BE2C (cell line): ENCODE measurements at regions not wholly inside any gene's neighbourhood (a gene's known extent, or its start where the extent isn't known, plus 50 kb on each side); places are given as distances from the start of the nearest gene placed in this dataset.

Source experiments
- DNase-seq: peaks from one replicate; pipeline ENCODE4 v3.0.0-alpha.2; 2020
- H3K27me3 ChIP-seq: fragments of 250-450 bp; sonication (Bioruptor Pico); 2 replicates; pipeline ENCODE4 v1.5.1; 2020; ENCODE audit warnings: mild to moderate bottlenecking
- H3K36me3 ChIP-seq: fragments of 250-450 bp; sonication (Bioruptor Pico); 2 replicates; pipeline ENCODE4 v1.5.1; 2020; ENCODE audit warnings: mild to moderate bottlenecking
- H3K4me1 ChIP-seq: fragments of 250-450 bp; sonication (Bioruptor Pico); 2 replicates; pipeline ENCODE4 v1.5.1; 2020
- H3K4me3 ChIP-seq: 2 replicates; pipeline ENCODE4 v1.5.1; 2011; ENCODE audit warnings: low read depth, low read length
- H3K9me3 ChIP-seq: fragments of 250-450 bp; sonication (Bioruptor Pico); 2 replicates; pipeline ENCODE4 v1.5.1; 2020
- TF ChIP-seq, protein P1 (sequence below): IDR thresholded peaks from 2 replicates; pipeline ENCODE4 v1.5.1; 2012; ENCODE audit warnings: mild to moderate bottlenecking, low read depth, low read length

- no peaks in the 10 kb centered on the region for H3K36me3 ChIP-seq
- H3K4me1 ChIP-seq, result no peaks in the 10 kb centered on the region
- no peak overlapping the region for H3K4me3 ChIP-seq
- no peak for DNase-seq
- peaks cover 27% of the 10 kb centered on the region for H3K27me3 ChIP-seq
- H3K9me3 ChIP-seq, result no peaks in the 10 kb centered on the region
- TF ChIP-seq, protein P1, sequence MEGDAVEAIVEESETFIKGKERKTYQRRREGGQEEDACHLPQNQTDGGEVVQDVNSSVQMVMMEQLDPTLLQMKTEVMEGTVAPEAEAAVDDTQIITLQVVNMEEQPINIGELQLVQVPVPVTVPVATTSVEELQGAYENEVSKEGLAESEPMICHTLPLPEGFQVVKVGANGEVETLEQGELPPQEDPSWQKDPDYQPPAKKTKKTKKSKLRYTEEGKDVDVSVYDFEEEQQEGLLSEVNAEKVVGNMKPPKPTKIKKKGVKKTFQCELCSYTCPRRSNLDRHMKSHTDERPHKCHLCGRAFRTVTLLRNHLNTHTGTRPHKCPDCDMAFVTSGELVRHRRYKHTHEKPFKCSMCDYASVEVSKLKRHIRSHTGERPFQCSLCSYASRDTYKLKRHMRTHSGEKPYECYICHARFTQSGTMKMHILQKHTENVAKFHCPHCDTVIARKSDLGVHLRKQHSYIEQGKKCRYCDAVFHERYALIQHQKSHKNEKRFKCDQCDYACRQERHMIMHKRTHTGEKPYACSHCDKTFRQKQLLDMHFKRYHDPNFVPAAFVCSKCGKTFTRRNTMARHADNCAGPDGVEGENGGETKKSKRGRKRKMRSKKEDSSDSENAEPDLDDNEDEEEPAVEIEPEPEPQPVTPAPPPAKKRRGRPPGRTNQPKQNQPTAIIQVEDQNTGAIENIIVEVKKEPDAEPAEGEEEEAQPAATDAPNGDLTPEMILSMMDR, result no peak
Measured at GRCh38 chr16:51747329-51747728, 596.3 kb upstream of the SALL1 start.

GRCh38 chr16:51734220-51734619 lies 583.1 kb upstream of the SALL1 start:
- no peaks in the 10 kb centered on the region for H3K9me3 ChIP-seq
- peaks cover 6% of the 10 kb centered on the region; the same call in 1 of the 2 replicates for H3K27me3 ChIP-seq
- no peaks in the 10 kb centered on the region for H3K4me1 ChIP-seq
- H3K36me3 ChIP-seq, result no peaks in the 10 kb centered on the region
- no peak overlapping the region for H3K4me3 ChIP-seq
- TF ChIP-seq, protein P1, result no peak
- DNase-seq, result no peak

GRCh38 chr16:51733181-51733580 lies 582.1 kb upstream of the SALL1 start:
- Histone ChIP-seq H3K4me3 (no peak overlapping the region), H3K36me3 (no peaks in the 10 kb centered on the region), H3K9me3 (no peaks in the 10 kb centered on the region), H3K27me3 (no peaks in the 10 kb centered on the region; the same call in 1 of the 2 replicates), H3K4me1 (no peaks in the 10 kb centered on the region)
- DNase-seq, result no peak
- TF ChIP-seq, protein P1, result no peak

- H3K27me3 ChIP-seq, result no peaks in the 10 kb centered on the region; the same call in 1 of the 2 replicates
- H3K9me3 ChIP-seq, result no peaks in the 10 kb centered on the region
- no peaks in the 10 kb centered on the region for H3K4me1 ChIP-seq
- DNase-seq, result no peak
- TF ChIP-seq, protein P1, result no peak
- H3K4me3 ChIP-seq, result no peak overlapping the region
- H3K36me3 ChIP-seq, result no peaks in the 10 kb centered on the region
Measured at GRCh38 chr16:51731160-51731559, 580.1 kb upstream of the SALL1 start.

- Histone ChIP-seq H3K9me3 (no peaks in the 10 kb centered on the region; the same call in 1 of the 2 replicates), H3K4me1 (no peaks in the 10 kb centered on the region), H3K36me3 (no peaks in the 10 kb centered on the region), H3K27me3 (no peaks in the 10 kb centered on the region; the same call in 1 of the 2 replicates), H3K4me3 (no peak overlapping the region)
- DNase-seq, result no peak
- TF ChIP-seq, protein P1, result no peak
Measured at GRCh38 chr16:51723036-51723724, 572.1 kb upstream of the SALL1 start.

GRCh38 chr16:51722467-51722866 lies 571.4 kb upstream of the SALL1 start:
- TF ChIP-seq, protein P1, result no peak
- DNase-seq, result no peak
- H3K36me3 ChIP-seq, result no peaks in the 10 kb centered on the region
- H3K4me1 ChIP-seq, result no peaks in the 10 kb centered on the region
- no peaks in the 10 kb centered on the region; the same call in 1 of the 2 replicates for H3K9me3 ChIP-seq
- no peak overlapping the region for H3K4me3 ChIP-seq
- no peaks in the 10 kb centered on the region; the same call in 1 of the 2 replicates for H3K27me3 ChIP-seq
